NOMO-1 treated with dmso at 0.1 percent for 144 hours (cell line): ENCODE measurements at regions not wholly inside any gene's neighbourhood (a gene's known extent, or its start where the extent isn't known, plus 50 kb on each side); places are given as distances from the start of the nearest gene placed in this dataset.
"Not testable (repeated sequence)": the region's sequence is repeated elsewhere in the genome, so short reads cannot be mapped to it uniquely, and the experiment has no call there.

ENCODE experiments used
- DNase-seq: peaks from one replicate; lab custom pipeline; 2025; ENCODE audit not compliant: unreplicated experiment; lab: John Stamatoyannopoulos, UW

- no peak for DNase-seq
These were observed 1005.5 kb upstream of the CITED2 start for GRCh38 chr6:140379919-140380318.

GRCh38 chr6:140376209-140376608, 1001.8 kb upstream of the CITED2 start:
- DNase-seq: no peak

DNA sequence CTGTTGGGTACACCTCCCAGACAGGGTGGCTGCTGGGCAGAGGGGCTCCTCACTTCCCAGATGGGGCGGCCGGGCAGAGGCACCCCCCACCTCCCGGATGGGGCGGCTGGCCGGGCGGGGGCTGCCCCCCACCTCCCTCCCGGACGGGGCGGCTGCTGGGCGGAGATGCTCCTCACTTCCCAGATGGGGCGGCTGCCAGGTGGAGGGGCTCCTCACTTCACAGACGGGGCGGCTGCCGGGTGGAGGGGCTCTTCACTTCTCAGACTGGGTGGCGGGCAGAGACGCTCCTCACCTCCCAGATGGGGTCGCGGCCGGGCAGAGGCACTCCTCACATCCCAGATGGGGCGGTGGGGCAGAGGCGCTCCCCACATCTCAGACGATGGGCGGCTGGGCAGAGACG, 999.3 kb upstream of the CITED2 start:
- DNase-seq: not testable (repeated sequence)

DNA sequence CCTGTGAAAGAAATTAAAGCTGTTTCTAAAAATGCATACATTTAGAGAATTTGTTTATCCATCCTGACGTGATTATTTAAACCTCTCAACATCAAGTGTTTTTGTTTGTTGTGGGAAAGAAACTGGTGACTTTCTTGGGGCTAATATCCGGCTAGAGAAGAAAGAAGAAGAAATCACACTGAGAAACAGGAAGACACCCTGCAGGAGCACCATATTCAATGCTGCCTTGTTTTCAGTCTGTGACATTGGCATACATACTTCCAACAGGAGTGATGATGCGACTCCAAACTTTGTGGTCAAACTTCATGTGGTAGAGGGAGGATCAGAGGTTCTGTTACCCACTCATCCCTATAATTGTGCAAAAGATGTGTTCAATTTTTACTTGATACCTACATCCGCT, 997.6 kb upstream of the CITED2 start:
- no peak for DNase-seq

- no peak for DNase-seq
These were observed 996.8 kb upstream of the CITED2 start for GRCh38 chr6:140370976-140371870.

GRCh38 chr6:140370441-140370840, 996.0 kb upstream of the CITED2 start:
- DNase-seq: no peak

- DNase-seq: no peak
These were observed 992.5 kb upstream of the CITED2 start for GRCh38 chr6:140366991-140367390.

GRCh38 chr6:140364916-140365315, 990.5 kb upstream of the CITED2 start:
- no peak for DNase-seq

DNA sequence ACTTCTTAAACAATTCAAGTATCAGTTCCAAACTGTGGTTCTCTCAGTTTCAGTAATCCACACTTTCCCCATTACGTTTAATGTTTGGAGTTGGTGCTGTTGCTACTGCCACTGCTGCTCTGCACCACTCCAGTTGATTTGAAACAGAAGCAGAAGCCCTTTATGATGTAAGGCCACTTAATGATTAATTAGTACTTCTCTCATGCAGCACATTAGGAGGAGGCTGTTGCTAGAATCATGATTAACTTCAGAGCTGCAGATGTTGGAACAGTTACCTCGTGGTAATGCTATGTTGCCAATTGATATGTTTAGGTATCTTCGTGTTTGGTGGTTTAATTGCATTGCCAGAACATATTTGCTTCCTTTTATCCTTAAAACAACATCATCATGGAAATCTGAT, 986.2 kb upstream of the CITED2 start:
- DNase-seq: no peak

- no peak for DNase-seq
These were observed 981.0 kb upstream of the CITED2 start for GRCh38 chr6:140355476-140355875.

- DNase-seq: no peak
These were observed 979.8 kb upstream of the CITED2 start for GRCh38 chr6:140354296-140354695.

DNA sequence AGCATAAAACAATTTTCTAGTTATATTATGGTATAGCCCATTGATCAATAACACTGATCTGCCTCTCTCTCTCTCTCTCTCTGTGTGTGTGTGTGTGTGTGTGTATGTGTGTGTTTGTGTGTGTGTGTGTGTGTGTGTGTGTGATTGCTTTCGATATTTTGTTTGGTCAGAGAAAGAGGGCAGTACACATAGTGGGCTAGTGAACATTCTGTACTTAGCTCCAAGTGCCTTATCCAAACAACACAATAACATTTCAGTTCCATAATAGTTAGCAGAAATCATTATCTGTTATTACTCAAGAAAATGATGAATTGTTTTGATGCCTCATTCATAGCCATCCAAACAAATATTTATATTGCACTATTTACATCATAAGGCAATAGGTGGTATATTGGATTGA, 979.1 kb upstream of the CITED2 start:
- no peak for DNase-seq

DNA sequence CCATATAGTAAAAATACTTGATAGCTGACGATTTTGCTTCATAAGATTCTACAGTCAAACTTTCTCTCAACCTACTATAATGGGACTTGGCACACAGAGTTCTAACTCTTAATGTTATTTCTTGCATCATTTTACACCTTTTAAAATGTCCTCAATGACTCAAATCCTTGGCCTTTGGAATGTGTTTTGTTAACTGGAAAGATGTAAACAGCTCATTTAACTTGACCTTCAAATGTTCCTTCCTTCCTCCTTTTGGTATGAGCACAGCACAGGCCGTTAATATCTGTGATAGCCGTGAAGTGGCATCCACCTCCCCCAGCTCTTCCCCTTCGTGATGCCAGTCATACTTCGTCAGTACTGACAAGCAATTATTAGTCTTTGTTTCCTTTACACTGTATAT, 972.0 kb upstream of the CITED2 start:
- DNase-seq: no peak

DNA sequence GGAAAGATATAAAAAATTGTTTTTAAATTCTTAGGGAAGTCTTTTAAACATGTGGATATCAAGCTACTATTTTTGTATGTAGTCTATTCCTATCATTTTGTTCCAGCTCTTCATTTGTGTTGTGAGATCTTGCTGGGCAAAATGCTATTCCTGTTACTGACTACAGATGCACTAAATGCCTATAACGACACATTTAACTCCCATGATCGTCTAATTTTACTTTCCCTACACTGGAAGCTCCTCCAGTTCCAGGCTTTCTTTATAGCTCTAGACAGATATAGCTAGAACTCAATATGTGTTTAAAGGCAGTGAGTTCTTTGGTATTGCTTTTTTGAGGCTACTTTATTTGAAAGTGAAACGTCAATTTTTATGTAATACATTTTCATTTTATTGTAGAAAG, 971.5 kb upstream of the CITED2 start:
- no peak for DNase-seq

- no peak for DNase-seq
These were observed 969.9 kb upstream of the CITED2 start for GRCh38 chr6:140344142-140344913.

DNA sequence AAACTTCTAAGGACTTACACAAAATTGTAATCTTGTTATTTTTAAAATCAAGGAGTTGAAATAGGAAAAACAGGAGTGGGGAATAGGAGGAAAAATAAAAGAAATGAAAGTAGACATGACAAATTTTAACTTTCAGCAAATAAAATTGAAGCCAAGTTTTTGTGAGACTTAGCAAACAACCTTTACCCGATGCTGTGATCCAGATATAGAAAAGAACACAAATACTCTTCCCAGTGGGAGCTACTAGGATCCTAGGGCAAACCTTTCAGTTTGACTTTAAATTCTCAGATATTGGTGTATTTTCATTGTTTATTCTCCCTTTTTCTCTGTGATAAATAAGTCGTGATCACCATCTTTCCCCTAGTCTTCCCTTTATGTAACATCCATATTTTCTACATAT, 968.7 kb upstream of the CITED2 start:
- DNase-seq: no peak

GRCh38 chr6:140341272-140341671, 966.8 kb upstream of the CITED2 start:
- no peak for DNase-seq

DNA sequence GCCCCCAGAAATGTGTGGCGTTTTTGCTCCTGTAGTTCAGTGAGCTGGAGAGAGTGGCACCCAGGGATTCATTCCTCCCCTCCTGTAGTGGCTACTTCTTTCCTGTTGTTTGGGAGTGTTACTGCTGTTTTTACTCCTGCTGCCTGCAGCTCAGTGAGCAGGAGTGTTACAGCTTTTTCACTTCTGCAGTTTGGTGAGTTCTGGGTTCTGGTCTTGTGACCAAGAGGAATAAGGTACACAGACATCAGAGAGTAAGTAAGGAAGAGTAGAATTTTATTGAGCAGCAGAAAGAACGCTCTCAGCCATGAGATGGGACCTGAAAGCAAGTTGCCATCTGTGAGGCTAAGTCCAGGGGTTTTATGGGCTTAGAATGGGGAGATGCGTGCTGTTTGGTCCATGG, 966.3 kb upstream of the CITED2 start:
- no peak for DNase-seq

GRCh38 chr6:140339084-140339483, 964.6 kb upstream of the CITED2 start:
- DNase-seq: not testable (repeated sequence)

DNA sequence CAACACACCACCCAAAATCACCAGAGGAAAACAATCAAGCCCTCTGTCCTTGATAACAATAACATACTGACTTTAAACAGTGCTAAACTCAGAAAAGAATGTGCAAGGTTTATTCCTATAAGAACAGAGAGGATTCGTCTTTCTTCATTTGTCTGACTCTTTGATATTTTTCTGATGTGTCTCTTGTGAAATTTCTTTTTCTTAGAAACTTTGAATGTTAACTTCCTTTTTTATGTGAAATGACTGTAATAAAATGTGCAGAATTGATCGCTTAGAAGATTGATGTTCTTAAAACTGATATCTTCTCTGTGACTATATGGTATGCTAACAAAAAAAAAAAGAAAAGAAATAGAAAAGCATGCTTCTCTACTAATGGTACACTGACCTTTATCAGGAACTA, 947.4 kb upstream of the CITED2 start:
- no peak for DNase-seq

- DNase-seq: peak; percentile 37
These were observed 945.9 kb upstream of the CITED2 start for GRCh38 chr6:140320081-140321080.
